Endothelial cell of umbilical vein (primary cell): ENCODE measurements at regions not wholly inside any gene's neighbourhood (a gene's known extent, or its start where the extent isn't known, plus 50 kb on each side); places are given as distances from the start of the nearest gene placed in this dataset.

ENCODE experiments used
- BruUV-seq: library from RNA; stranded (reverse); fragments of 400-500 nt; replicated peaks from 2 replicates; lab custom pipeline; 2021; lab: Mats Ljungman, UMichigan
- CTCF ChIA-PET: fragments of 300-600, 350-600 bp; sonication (Branson Sonifier 250); formaldehyde crosslinking; loops from one replicate; lab custom pipeline; 2021; ENCODE audit warnings: antibody characterized with exemption, inconsistent platforms; lab: Charles Lee
- POLR2A ChIA-PET: fragments of 300-600, 350-600 bp; sonication (Branson Sonifier 250); formaldehyde crosslinking; loops from one replicate; lab custom pipeline; 2021; ENCODE audit warnings: antibody characterized with exemption, inconsistent platforms; lab: Charles Lee
- DNase-seq: peaks from one replicate; pipeline ENCODE4 v3.0.0-alpha.2; 2011; ENCODE audit warnings: low read depth, low spot score
- FAIRE-seq: peaks from 2 replicates; lab custom pipeline; 2011; peaks lifted over from hg19 to GRCh38; lab: Jason Lieb, UNC
- H2AFZ ChIP-seq: 2 replicates; pipeline ENCODE4 v1.6.0; 2012; ENCODE audit warnings: low read depth, low read length, control low read depth, inconsistent platforms
- H3K27ac ChIP-seq: 2 replicates; pipeline ENCODE4 v1.5.1; 2011; ENCODE audit warnings: low read depth, mild to moderate bottlenecking, control low read depth, low read length, moderate library complexity; ENCODE audit not compliant: insufficient read depth
- H3K27me3 ChIP-seq, 2 experiments: 2 replicates each; pipeline versions ENCODE4 v1.6.0 to v1.6.1; 2011; ENCODE audit warnings: low read length in 2 of 2, mixed read lengths in 1 of 2; ENCODE audit not compliant: control insufficient read depth in 2 of 2, insufficient read depth in 2 of 2
- H3K36me3 ChIP-seq, 2 experiments: 2 replicates in 1 of 2; 3 replicates in 1 of 2; pipeline ENCODE4 v1.5.1; 2011; ENCODE audit warnings: low read length in 2 of 2, mild to moderate bottlenecking in 1 of 2, moderate library complexity in 1 of 2; ENCODE audit not compliant: control insufficient read depth in 2 of 2, insufficient read depth in 2 of 2; ENCODE audit errors: extremely low read depth in 1 of 2
- H3K4me1 ChIP-seq: 3 replicates; pipeline ENCODE4 v1.5.1; 2011; ENCODE audit warnings: mild to moderate bottlenecking, low read length; ENCODE audit not compliant: control insufficient read depth, insufficient read depth; ENCODE audit errors: extremely low read depth
- H3K4me2 ChIP-seq: 2 replicates; pipeline ENCODE4 v1.6.1; 2011; ENCODE audit warnings: low read length, control low read depth, mixed read lengths; ENCODE audit not compliant: insufficient read depth
- H3K4me3 ChIP-seq, 3 experiments: fragments of 200-600 bp in 1 of 3; sonication (generic), shearing (Covaris generic) in 1 of 3; replicated peaks in 1 of 3; 2 replicates each; pipeline ENCODE4 v1.5.1; 2011 to 2016; ENCODE audit warnings: control low read depth in 3 of 3, low read length in 3 of 3, mild to moderate bottlenecking in 2 of 3, inconsistent platforms in 1 of 3, low read depth in 1 of 3, moderate library complexity in 1 of 3; ENCODE audit not compliant: insufficient read depth in 1 of 3
- H3K79me2 ChIP-seq: 2 replicates; pipeline ENCODE4 v1.6.0; 2012; ENCODE audit warnings: low read length, inconsistent platforms; ENCODE audit not compliant: control insufficient read depth, insufficient read depth
- H3K9ac ChIP-seq: replicated peaks from 2 replicates; pipeline ENCODE3; 2011; ENCODE audit warnings: low read length, control low read depth; ENCODE audit not compliant: insufficient read depth; ENCODE audit errors: extremely low read depth
- H3K9me1 ChIP-seq: replicated peaks from 3 replicates; pipeline ENCODE4 v1.6.0; 2011; ENCODE audit warnings: mild to moderate bottlenecking, low read length; ENCODE audit not compliant: control insufficient read depth, insufficient read depth; ENCODE audit errors: extremely low read depth
- H3K9me3 ChIP-seq: replicated peaks from 2 replicates; pipeline ENCODE4 v1.5.1; 2012; ENCODE audit warnings: low read length, inconsistent platforms; ENCODE audit not compliant: control insufficient read depth, insufficient read depth
- H4K20me1 ChIP-seq: replicated peaks from 2 replicates; pipeline ENCODE3; 2011; ENCODE audit warnings: mild to moderate bottlenecking, low read length; ENCODE audit not compliant: control insufficient read depth, insufficient read depth; ENCODE audit errors: extremely low read depth
- CTCF ChIP-seq, 2 donors: IDR thresholded peaks; 1 replicate in 1 of 2; 2 replicates in 1 of 2; pipeline ENCODE4 v1.5.1; 2011; ENCODE audit warnings: low read length in 2 of 2, mild to moderate bottlenecking in 2 of 2, moderate library complexity in 2 of 2, control low read depth in 1 of 2, inconsistent platforms in 1 of 2, low read depth in 1 of 2; ENCODE audit not compliant: insufficient read depth in 1 of 2; ENCODE audit errors: extremely low read depth in 1 of 2
- EZH2 ChIP-seq: IDR thresholded peaks from 2 replicates; pipeline ENCODE4 v1.6.1; 2012; ENCODE audit warnings: borderline replicate concordance, low read depth, mild to moderate bottlenecking, moderate library complexity, low read length, inconsistent platforms; ENCODE audit not compliant: severe bottlenecking
- FOS ChIP-seq: IDR thresholded peaks from 2 replicates; pipeline ENCODE4 v1.6.1; 2011; ENCODE audit warnings: mild to moderate bottlenecking, low read length, moderate library complexity, borderline replicate concordance; ENCODE audit not compliant: insufficient read depth
- GATA2 ChIP-seq: IDR thresholded peaks from 2 replicates; pipeline ENCODE4 v1.7.0; 2011; ENCODE audit warnings: low read depth, mild to moderate bottlenecking, moderate library complexity, mixed read lengths, low read length; ENCODE audit not compliant: insufficient read length, insufficient read depth
- JUN ChIP-seq: IDR thresholded peaks from 2 replicates; pipeline ENCODE4 v1.6.1; 2011; ENCODE audit warnings: borderline replicate concordance, low read depth; ENCODE audit not compliant: insufficient read length, insufficient read depth
- MYC ChIP-seq: IDR thresholded peaks from one replicate; pipeline ENCODE4 v1.6.1; 2011; ENCODE audit warnings: mild to moderate bottlenecking, low read depth, low read length
- POLR2A ChIP-seq: IDR thresholded peaks from 2 replicates; pipeline ENCODE4 v1.6.1; 2012; ENCODE audit warnings: low read depth, mild to moderate bottlenecking, control low read depth, low read length
- POLR2AphosphoS5 ChIP-seq: IDR thresholded peaks from 2 replicates; pipeline ENCODE4 v1.6.1; 2012; ENCODE audit warnings: low read depth, mild to moderate bottlenecking, control low read depth, low read length, moderate library complexity; ENCODE audit not compliant: insufficient read depth
- dilution Hi-C: fragments of 300-500 bp; cut with MboI; formaldehyde crosslinking; loops from one replicate; pipeline ENCODE4 v1.15.0; 2019; ENCODE audit warnings: low sequenced_read_pairs; ENCODE audit not compliant: extremely low pct_ligation_motif_present
- intact Hi-C: fragments of 100-400 bp; cut with micrococcal nuclease; formaldehyde crosslinking; loops from one replicate; pipeline ENCODE4 v1.10.0; 2022
- TF ChIP-seq, protein P1 (sequence below): IDR thresholded peaks from 2 replicates; pipeline ENCODE4 v1.6.1; 2011; ENCODE audit not compliant: insufficient read depth, insufficient read length

DNA sequence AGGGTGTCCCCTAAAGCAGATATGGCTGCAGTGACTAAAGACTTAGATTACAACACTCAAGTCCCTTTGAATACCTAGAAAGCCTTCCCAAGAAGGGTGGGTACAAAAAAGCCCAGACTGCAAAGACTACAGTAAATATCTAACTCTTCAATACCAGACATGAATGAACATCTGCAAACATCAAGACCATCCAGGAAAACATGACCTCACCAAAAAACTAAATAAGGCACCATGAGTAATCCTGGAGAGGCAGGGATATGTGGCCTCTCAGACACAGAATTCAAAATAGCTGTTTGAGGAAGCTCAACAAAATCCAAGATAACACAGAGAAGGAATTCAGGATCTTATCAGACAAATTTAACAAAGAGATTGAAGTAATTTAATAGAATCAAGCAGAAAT lies 138.2 kb upstream of the OTOS start:
- H4K20me1 ChIP-seq, result no peaks in the 10 kb centered on the region
- H2AFZ ChIP-seq, result no peak overlapping the region
- dilution Hi-C loops, result no loop called here
- no peaks in the 10 kb centered on the region for H3K9me3 ChIP-seq
- H3K4me1 ChIP-seq, result no peaks in the 10 kb centered on the region
- POLR2A ChIA-PET, result no interaction called here
- H3K27me3 ChIP-seq, result no peaks in the 10 kb centered on the region
- no peaks in the 10 kb centered on the region for H3K9me1 ChIP-seq
- H3K4me2 ChIP-seq, result no peak overlapping the region
- H3K79me2 ChIP-seq, result no peaks in the 10 kb centered on the region
- CTCF ChIA-PET, result no interaction called here
- H3K9ac ChIP-seq, result no peak overlapping the region
- FAIRE-seq, result no peak
- H3K27ac ChIP-seq, result no peak overlapping the region
- TF ChIP-seq MYC, result no peak
- TF ChIP-seq JUN, result no peak
- no peak for TF ChIP-seq GATA2
- TF ChIP-seq FOS, result no peak
- TF ChIP-seq, protein P1, sequence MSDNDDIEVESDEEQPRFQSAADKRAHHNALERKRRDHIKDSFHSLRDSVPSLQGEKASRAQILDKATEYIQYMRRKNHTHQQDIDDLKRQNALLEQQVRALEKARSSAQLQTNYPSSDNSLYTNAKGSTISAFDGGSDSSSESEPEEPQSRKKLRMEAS, result no peak
- H3K4me3 ChIP-seq, result no peak overlapping the region
- no TSS peak for BruUV-seq
- H3K36me3 ChIP-seq, result no peaks in the 10 kb centered on the region
- intact Hi-C loops, result no loop called here
- no peak for DNase-seq

GRCh38 chr2:240280621-240281020 lies 140.2 kb upstream of the OTOS start:
- no peak overlapping the region for H3K9ac ChIP-seq
- BruUV-seq, result no TSS peak
- TF ChIP-seq FOS (no peak), POLR2A (no peak), GATA2 (no peak), MYC (no peak), JUN (no peak), EZH2 (no peak), CTCF (IDR thresholded peaks at IDR 0.05; ENCODE audit: extremely low read depth in 1 of 2, insufficient read depth in 1 of 2, low read depth in 1 of 2, low read length in 2 of 2) (no peak), POLR2AphosphoS5 (no peak)
- TF ChIP-seq, protein P1, result no peak
- dilution Hi-C loops (no loop called here), intact Hi-C loops (loop anchor here (5.0 kb wide), 1 partner anchor 37 kb away; no protein-coding TSS in a partner anchor)
- POLR2A ChIA-PET, result no interaction called here
- H3K4me2 ChIP-seq, result no peak overlapping the region
- FAIRE-seq (no peak), DNase-seq (no peak)
- no peaks in the 10 kb centered on the region for H3K4me1 ChIP-seq
- no peaks in the 10 kb centered on the region for H3K9me1 ChIP-seq
- no peak overlapping the region for H3K4me3 ChIP-seq
- no peaks in the 10 kb centered on the region for H3K27me3 ChIP-seq
- H2AFZ ChIP-seq, result no peak overlapping the region
- H4K20me1 ChIP-seq, result no peaks in the 10 kb centered on the region
- CTCF ChIA-PET, result no interaction called here
- H3K79me2 ChIP-seq, result no peaks in the 10 kb centered on the region
- no peaks in the 10 kb centered on the region for H3K9me3 ChIP-seq
- no peaks in the 10 kb centered on the region for H3K36me3 ChIP-seq
- no peak overlapping the region for H3K27ac ChIP-seq
